22Rv1 (cell line): ENCODE measurements at regions not wholly inside any gene's neighbourhood (a gene's known extent, or its start where the extent isn't known, plus 50 kb on each side); places are given as distances from the start of the nearest gene placed in this dataset.

Experiments
- H3K27ac ChIP-seq: fragments of 450-650 bp; 2 replicates; pipeline ENCODE4 v1.5.1; 2017
- CTCF ChIP-seq: fragments of 450-650 bp; IDR thresholded peaks from 2 replicates; pipeline ENCODE4 v1.5.1; 2017; ENCODE audit warnings: mild to moderate bottlenecking
- ZFX ChIP-seq: fragments of 450-650 bp; IDR thresholded peaks from 2 replicates; pipeline ENCODE4 v1.6.1; 2017; ENCODE audit warnings: antibody characterized with exemption, borderline replicate concordance

GRCh38 chr2:235134420-235134819, 182.6 kb downstream of the SH3BP4 start:
- TF ChIP-seq CTCF = no peak
- no peak for TF ChIP-seq ZFX
- H3K27ac ChIP-seq = no peak overlapping the region

GRCh38 chr2:235135195-235135965, 183.6 kb downstream of the SH3BP4 start:
- TF ChIP-seq ZFX (no peak), CTCF (no peak)
- H3K27ac ChIP-seq = no peak overlapping the region

- TF ChIP-seq ZFX (no peak), CTCF (peak; percentile 83)
- H3K27ac ChIP-seq = no peak overlapping the region
These were observed 184.3 kb downstream of the SH3BP4 start for GRCh38 chr2:235135990-235136561.

GRCh38 chr2:235138339-235138738, 186.5 kb downstream of the SH3BP4 start:
- no peak for TF ChIP-seq CTCF
- TF ChIP-seq ZFX = no peak
- no peak overlapping the region for H3K27ac ChIP-seq

GRCh38 chr2:235139956-235140800, 188.4 kb downstream of the SH3BP4 start:
- no peak for TF ChIP-seq CTCF
- TF ChIP-seq ZFX = no peak
- no peak overlapping the region for H3K27ac ChIP-seq

GRCh38 chr2:235140801-235141081, 188.9 kb downstream of the SH3BP4 start:
- H3K27ac ChIP-seq = no peak overlapping the region
- TF ChIP-seq ZFX = no peak
- no peak for TF ChIP-seq CTCF
